Vagina (tissue), 2 donors: ENCODE measurements at regions not wholly inside any gene's neighbourhood (a gene's known extent, or its start where the extent isn't known, plus 50 kb on each side); places are given as distances from the start of the nearest gene placed in this dataset.
"Not testable (repeated sequence)": the region's sequence is repeated elsewhere in the genome, so short reads cannot be mapped to it uniquely, and the experiment has no call there.

Experiments
- POLR2A ChIP-seq, 2 donors: fragments of 450-650 bp; IDR thresholded peaks; one replicate each; pipeline ENCODE4 v1.6.1; 2017; ENCODE audit warnings: antibody characterized with exemption in 2 of 2, mild to moderate bottlenecking in 2 of 2, moderate library complexity in 2 of 2
- POLR2AphosphoS5 ChIP-seq, 2 donors: sonication (generic); formaldehyde crosslinking; IDR thresholded peaks; one replicate each; pipeline ENCODE4 v1.9.0; 2017; ENCODE audit warnings: antibody characterized with exemption in 2 of 2, mild to moderate bottlenecking in 2 of 2, low read depth in 1 of 2; ENCODE audit not compliant: insufficient read depth in 1 of 2
- TF ChIP-seq, protein P1 (sequence below), 3 experiments: fragments of 450-650 bp in 2 of 3; fragments of 200-600 bp in 1 of 3; sonication (generic) in 1 of 3; IDR thresholded peaks; one replicate each; pipeline ENCODE4 v1.5.1; 2017 to 2019; ENCODE audit warnings: antibody characterized with exemption in 3 of 3, mild to moderate bottlenecking in 2 of 3, moderate library complexity in 2 of 3

DNA sequence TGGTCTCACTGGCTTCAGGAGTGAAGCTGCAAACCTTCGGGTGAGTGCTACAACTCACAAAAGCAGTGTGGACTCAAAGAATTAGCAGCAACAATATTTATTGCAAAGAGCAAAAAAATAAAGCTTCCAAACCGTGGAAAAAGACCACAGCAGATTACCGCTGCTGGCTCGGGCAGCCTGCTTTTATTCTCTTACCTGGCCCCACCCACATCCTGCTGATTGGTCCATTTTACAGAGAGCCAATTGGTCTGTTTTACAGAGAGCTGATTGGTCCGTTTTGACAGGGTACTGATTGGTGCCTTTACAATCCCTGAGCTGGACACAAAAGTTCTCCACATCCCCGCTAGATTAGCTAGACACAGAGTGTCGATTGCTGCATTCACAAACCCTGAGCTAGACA, 51.5 kb upstream of the CDYL start:
- TF ChIP-seq POLR2AphosphoS5 (IDR thresholded peaks at IDR 0.05; ENCODE audit: insufficient read depth in 1 of 2, low read depth in 1 of 2); POLR2A (IDR thresholded peaks at IDR 0.05): not testable (repeated sequence)
- TF ChIP-seq, protein P1, sequence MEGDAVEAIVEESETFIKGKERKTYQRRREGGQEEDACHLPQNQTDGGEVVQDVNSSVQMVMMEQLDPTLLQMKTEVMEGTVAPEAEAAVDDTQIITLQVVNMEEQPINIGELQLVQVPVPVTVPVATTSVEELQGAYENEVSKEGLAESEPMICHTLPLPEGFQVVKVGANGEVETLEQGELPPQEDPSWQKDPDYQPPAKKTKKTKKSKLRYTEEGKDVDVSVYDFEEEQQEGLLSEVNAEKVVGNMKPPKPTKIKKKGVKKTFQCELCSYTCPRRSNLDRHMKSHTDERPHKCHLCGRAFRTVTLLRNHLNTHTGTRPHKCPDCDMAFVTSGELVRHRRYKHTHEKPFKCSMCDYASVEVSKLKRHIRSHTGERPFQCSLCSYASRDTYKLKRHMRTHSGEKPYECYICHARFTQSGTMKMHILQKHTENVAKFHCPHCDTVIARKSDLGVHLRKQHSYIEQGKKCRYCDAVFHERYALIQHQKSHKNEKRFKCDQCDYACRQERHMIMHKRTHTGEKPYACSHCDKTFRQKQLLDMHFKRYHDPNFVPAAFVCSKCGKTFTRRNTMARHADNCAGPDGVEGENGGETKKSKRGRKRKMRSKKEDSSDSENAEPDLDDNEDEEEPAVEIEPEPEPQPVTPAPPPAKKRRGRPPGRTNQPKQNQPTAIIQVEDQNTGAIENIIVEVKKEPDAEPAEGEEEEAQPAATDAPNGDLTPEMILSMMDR (IDR thresholded peaks at IDR 0.05), result not testable (repeated sequence)
